ENCODE measurements at regions not wholly inside any gene's neighbourhood (a gene's known extent, or its start where the extent isn't known, plus 50 kb on each side); places are given as distances from the start of the nearest gene placed in this dataset.

DNA sequence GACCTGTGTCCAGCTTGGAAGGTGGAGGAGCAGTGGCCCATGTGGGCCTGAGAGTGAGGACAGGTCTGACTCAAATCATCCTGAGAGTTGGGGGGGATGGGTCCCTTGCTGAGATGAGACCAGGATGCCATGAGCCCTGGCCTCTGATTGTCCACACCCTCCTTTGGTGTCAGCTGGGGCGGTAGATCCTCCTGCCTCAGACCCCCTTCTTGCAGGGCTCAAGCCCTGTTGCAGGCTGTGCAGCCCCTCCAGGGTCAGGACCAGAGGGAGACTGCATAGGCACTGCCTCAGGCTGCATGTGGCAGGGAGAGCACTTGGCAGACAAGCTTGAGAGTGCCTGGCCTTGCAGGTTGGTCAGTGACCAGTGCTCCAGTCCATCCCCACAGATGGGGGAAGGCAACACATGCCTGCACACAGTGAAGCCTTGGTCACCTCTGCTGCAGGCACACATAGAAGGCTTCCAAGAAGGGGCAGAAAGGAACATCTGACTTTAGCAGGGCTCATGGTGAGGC, 82.2 kb upstream of the ACTRT2 start:
- intact Hi-C loops (cut with DNase I; ENCODE audit: low total_unique reads): no loop called here
- Histone ChIP-seq H3K27me3 (peaks cover 5 to 42% of the 10 kb centered on the region in 2 donors), H3K36me3 (no peaks in the 10 kb centered on the region), H3K4me3 (no peak overlapping the region), H3K4me1 (no peaks in the 10 kb centered on the region), H3K9me3 (peaks cover 18 to 25% of the 10 kb centered on the region in 2 donors), H3K27ac (no peak overlapping the region)
- TF ChIP-seq POLR2A (IDR thresholded peaks at IDR 0.05): no peak
- TF ChIP-seq, protein P1, sequence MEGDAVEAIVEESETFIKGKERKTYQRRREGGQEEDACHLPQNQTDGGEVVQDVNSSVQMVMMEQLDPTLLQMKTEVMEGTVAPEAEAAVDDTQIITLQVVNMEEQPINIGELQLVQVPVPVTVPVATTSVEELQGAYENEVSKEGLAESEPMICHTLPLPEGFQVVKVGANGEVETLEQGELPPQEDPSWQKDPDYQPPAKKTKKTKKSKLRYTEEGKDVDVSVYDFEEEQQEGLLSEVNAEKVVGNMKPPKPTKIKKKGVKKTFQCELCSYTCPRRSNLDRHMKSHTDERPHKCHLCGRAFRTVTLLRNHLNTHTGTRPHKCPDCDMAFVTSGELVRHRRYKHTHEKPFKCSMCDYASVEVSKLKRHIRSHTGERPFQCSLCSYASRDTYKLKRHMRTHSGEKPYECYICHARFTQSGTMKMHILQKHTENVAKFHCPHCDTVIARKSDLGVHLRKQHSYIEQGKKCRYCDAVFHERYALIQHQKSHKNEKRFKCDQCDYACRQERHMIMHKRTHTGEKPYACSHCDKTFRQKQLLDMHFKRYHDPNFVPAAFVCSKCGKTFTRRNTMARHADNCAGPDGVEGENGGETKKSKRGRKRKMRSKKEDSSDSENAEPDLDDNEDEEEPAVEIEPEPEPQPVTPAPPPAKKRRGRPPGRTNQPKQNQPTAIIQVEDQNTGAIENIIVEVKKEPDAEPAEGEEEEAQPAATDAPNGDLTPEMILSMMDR (IDR thresholded peaks at IDR 0.05): no peak
- TF ChIP-seq POLR2AphosphoS5 (IDR thresholded peaks at IDR 0.05): no peak
- no peak for DNase-seq (ENCODE audit: low spot score in 2 of 2)

DNA sequence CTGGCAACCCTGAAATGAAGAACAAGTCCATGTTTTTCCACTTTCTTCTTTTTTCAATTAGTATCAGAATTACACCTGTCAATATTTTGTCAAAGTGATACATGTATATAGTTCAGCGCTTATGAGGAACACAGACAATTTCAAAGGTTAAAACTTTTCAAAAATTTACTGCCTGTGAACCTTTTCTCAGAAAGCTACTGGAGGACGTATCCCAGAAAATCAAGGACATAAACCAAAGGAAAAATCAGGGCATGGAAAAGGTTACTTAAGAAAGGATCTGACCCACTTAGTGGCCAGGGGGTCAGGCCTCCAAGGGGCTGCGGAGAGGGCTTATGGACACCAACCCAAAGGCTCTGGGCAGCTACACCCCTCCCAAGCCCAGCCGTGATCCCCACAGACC, 81.1 kb upstream of the ACTRT2 start:
- intact Hi-C loops (cut with DNase I; ENCODE audit: low total_unique reads): loop anchor here (1.0 kb wide), 1 partner anchor 17 kb away; no protein-coding TSS in a partner anchor
- H3K36me3 ChIP-seq: no peaks in the 10 kb centered on the region
- no peak overlapping the region for H3K27ac ChIP-seq
- no peak for DNase-seq (ENCODE audit: low spot score in 2 of 2)
- H3K9me3 ChIP-seq: peaks cover 18 to 25% of the 10 kb centered on the region in 2 donors
- no peak overlapping the region for H3K4me3 ChIP-seq
- H3K27me3 ChIP-seq: peaks cover 2 to 37% of the 10 kb centered on the region in 2 donors
- no peaks in the 10 kb centered on the region for H3K4me1 ChIP-seq
- TF ChIP-seq, protein P1 (IDR thresholded peaks at IDR 0.05): no peak
- TF ChIP-seq POLR2AphosphoS5 (IDR thresholded peaks at IDR 0.05): no peak
- no peak for TF ChIP-seq POLR2A (IDR thresholded peaks at IDR 0.05)

DNA sequence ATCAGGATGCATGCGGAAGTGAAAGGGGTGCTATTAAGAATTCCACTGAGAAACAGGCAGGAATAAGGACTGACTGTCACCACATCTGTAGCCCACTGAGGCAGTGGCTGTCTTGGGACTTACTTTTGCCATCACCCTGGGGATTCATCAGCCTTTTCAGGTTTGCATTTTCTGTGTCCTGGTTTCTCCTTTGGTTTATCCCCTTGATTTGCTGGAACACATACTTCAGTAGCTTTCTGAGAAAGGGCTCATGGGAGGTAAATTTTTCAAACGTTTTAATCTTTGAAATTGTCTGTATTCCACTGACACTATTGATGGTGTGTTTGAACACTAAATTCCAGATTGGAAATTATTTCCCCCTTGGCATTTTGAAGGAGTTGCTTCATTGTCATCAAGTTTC, 80.2 kb upstream of the ACTRT2 start:
- Histone ChIP-seq H3K27ac (no peak overlapping the region), H3K27me3 (peaks cover 0 to 38% of the 10 kb centered on the region in 2 donors), H3K4me3 (no peak overlapping the region), H3K9me3 (peaks cover 15 to 25% of the 10 kb centered on the region in 2 donors), H3K36me3 (no peaks in the 10 kb centered on the region), H3K4me1 (no peaks in the 10 kb centered on the region)
- no peak for DNase-seq (ENCODE audit: low spot score in 2 of 2)
- TF ChIP-seq POLR2A (IDR thresholded peaks at IDR 0.05) (no peak), POLR2AphosphoS5 (IDR thresholded peaks at IDR 0.05) (no peak)
- TF ChIP-seq, protein P1 (IDR thresholded peaks at IDR 0.05): no peak
- intact Hi-C loops (cut with DNase I; ENCODE audit: low total_unique reads): no loop called here

DNA sequence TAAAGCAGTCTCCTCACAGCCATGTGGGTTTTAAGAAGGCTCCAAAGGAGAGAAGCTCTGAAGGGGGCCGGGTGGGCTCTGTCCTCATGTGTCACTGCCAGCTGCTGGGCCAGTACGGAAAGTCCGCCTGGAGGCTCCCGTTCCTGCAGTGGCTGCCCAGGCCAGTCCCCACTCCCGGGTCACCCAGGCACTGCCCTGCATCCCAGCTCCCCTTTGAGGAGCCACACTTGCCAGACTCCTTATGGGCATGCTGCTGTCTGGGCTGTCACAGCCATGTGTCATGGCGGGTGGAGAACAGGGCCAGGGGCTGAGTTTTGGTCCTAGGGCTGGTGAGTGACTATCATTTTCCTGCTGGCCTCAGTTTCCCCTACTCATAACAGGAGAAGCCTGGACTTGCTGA, 79.4 kb upstream of the ACTRT2 start:
- DNase-seq (ENCODE audit: low spot score in 2 of 2): no peak
- peaks cover 0 to 47% of the 10 kb centered on the region in 2 donors for H3K27me3 ChIP-seq
- intact Hi-C loops (cut with DNase I; ENCODE audit: low total_unique reads): no loop called here
- H3K27ac ChIP-seq: no peak overlapping the region
- no peak for TF ChIP-seq POLR2A (IDR thresholded peaks at IDR 0.05)
- TF ChIP-seq, protein P1 (IDR thresholded peaks at IDR 0.05): no peak
- no peak for TF ChIP-seq POLR2AphosphoS5 (IDR thresholded peaks at IDR 0.05)
- H3K36me3 ChIP-seq: no peaks in the 10 kb centered on the region
- H3K4me1 ChIP-seq: no peaks in the 10 kb centered on the region
- H3K4me3 ChIP-seq: no peak overlapping the region
- H3K9me3 ChIP-seq: peaks cover 15 to 25% of the 10 kb centered on the region in 2 donors

DNA sequence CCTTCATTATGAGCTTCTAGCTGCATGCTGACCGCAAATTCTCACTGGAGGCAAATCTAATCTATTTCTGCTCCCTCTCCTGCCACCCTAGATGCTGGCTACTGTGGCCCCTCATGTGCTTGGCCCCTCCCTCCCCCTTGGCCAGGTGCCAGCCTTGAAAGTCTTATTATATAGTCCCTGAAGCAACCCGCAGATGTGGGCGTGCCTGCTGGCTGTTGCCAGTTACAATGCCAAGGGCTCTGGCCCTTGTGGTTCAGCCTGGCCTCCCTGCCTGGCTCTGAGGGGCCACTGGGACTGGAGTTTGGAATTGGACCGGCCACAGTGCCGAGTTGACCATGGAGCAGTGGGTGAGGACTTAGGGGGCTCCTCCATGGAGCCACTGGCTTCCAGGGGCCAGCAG, 78.9 kb upstream of the ACTRT2 start:
- H3K27ac ChIP-seq: no peak overlapping the region
- intact Hi-C loops (cut with DNase I; ENCODE audit: low total_unique reads): no loop called here
- H3K4me1 ChIP-seq: no peaks in the 10 kb centered on the region
- peaks cover 0 to 51% of the 10 kb centered on the region in 2 donors for H3K27me3 ChIP-seq
- H3K4me3 ChIP-seq: no peak overlapping the region
- TF ChIP-seq, protein P1 (IDR thresholded peaks at IDR 0.05): no peak
- TF ChIP-seq POLR2A (IDR thresholded peaks at IDR 0.05): no peak
- no peak for TF ChIP-seq POLR2AphosphoS5 (IDR thresholded peaks at IDR 0.05)
- no peak for DNase-seq (ENCODE audit: low spot score in 2 of 2)
- H3K36me3 ChIP-seq: no peaks in the 10 kb centered on the region
- H3K9me3 ChIP-seq: peaks cover 15 to 25% of the 10 kb centered on the region in 2 donors

All from breast epithelium (tissue), 4 donors.